ENCODE measurements at regions not wholly inside any gene's neighbourhood (a gene's known extent, or its start where the extent isn't known, plus 50 kb on each side); places are given as distances from the start of the nearest gene placed in this dataset.

DNA sequence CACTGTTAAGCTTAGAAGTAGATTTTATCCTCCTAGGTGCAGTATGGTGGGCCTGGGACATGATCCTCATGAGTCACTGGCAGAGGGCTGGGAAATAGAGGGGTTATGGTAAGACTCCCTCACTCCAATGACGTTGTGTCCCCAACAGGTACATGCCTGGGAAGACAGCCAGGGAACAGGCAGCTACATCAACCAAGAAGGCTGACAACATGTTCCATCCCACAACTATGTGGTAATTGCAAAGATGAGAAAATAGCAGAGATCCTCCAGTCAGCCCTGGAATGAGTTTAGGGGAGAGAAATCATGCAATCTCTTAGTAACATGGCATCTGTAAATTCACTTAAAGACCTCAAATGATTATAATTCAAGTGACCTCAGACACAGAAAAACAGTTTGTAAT is 114.4 kb upstream of the LIFR start:
- H3K4me1 Mint-ChIP-seq = no peaks in the 10 kb centered on the region
- intact Hi-C loops (cut with micrococcal nuclease) = no loop called here
- Histone ChIP-seq H3K4me2 (replicated peaks; ENCODE audit: low read depth, low read length, poor library complexity, severe bottlenecking) (no peak overlapping the region), H3K27me3 (replicated peaks in 1 of 4; ENCODE audit: control extremely low read depth in 1 of 4, control insufficient read depth in 3 of 4, insufficient read depth in 4 of 4, low read length in 3 of 4) (no peaks in the 10 kb centered on the region), H3K79me2 (ENCODE audit: control insufficient read depth, insufficient read depth, low read length) (no peaks in the 10 kb centered on the region), H3K27ac (ENCODE audit: low read length in 2 of 2) (no peak overlapping the region), H3K36me3 (replicated peaks in 1 of 2; ENCODE audit: control extremely low read depth in 1 of 2, control insufficient read depth in 1 of 2, extremely low read depth in 1 of 2, insufficient read depth in 2 of 2, low read length in 1 of 2) (no peaks in the 10 kb centered on the region), H2AFZ (ENCODE audit: insufficient read depth, low read depth, low read length, poor library complexity, severe bottlenecking) (no peak overlapping the region), H3K4me3 (ENCODE audit: control extremely low read depth in 1 of 5, extremely low read depth in 1 of 5, insufficient read depth in 1 of 5, low read depth in 2 of 5, low read length in 4 of 5) (no peak overlapping the region), H3K9me3 (ENCODE audit: control extremely low read depth in 1 of 3, control insufficient read depth in 2 of 3, insufficient read depth in 1 of 3, low read length in 2 of 3) (no peaks in the 10 kb centered on the region), H3K9ac (ENCODE audit: low read length) (no peak overlapping the region), H4K20me1 (ENCODE audit: control insufficient read depth, insufficient read depth, low read length, poor library complexity, severe bottlenecking) (no peaks in the 10 kb centered on the region), H3K4me1 (ENCODE audit: control insufficient read depth in 2 of 2, insufficient read depth in 2 of 2, low read length in 2 of 2) (no peaks in the 10 kb centered on the region)
- H3K9me3 Mint-ChIP-seq (ENCODE audit: insufficient read depth) = no peaks in the 10 kb centered on the region
- TF ChIP-seq, protein P1, sequence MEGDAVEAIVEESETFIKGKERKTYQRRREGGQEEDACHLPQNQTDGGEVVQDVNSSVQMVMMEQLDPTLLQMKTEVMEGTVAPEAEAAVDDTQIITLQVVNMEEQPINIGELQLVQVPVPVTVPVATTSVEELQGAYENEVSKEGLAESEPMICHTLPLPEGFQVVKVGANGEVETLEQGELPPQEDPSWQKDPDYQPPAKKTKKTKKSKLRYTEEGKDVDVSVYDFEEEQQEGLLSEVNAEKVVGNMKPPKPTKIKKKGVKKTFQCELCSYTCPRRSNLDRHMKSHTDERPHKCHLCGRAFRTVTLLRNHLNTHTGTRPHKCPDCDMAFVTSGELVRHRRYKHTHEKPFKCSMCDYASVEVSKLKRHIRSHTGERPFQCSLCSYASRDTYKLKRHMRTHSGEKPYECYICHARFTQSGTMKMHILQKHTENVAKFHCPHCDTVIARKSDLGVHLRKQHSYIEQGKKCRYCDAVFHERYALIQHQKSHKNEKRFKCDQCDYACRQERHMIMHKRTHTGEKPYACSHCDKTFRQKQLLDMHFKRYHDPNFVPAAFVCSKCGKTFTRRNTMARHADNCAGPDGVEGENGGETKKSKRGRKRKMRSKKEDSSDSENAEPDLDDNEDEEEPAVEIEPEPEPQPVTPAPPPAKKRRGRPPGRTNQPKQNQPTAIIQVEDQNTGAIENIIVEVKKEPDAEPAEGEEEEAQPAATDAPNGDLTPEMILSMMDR (IDR thresholded peaks at IDR 0.05) = no peak
- TF ChIP-seq EZH2 (IDR thresholded peaks at IDR 0.05; ENCODE audit: borderline replicate concordance, insufficient read depth, low read depth, low read length, poor library complexity, severe bottlenecking) = no peak
- ATAC-seq (ENCODE audit: low read depth) (no peak), DNase-seq (no peak)
- no peak overlapping the region for H3K4me3 Mint-ChIP-seq
- ChIA-PET POLR2A (no interaction called here), CTCF (no interaction called here)
- no CpG with 5 or more reads among the region's 1 CpG for WGBS (ENCODE audit: insufficient coverage)
- H3K27me3 Mint-ChIP-seq = peaks cover 2% of the 10 kb centered on the region
- H3K27ac Mint-ChIP-seq = no peak overlapping the region

- no peak overlapping the region for H3K4me3 Mint-ChIP-seq
- H3K27me3 Mint-ChIP-seq = no peaks in the 10 kb centered on the region
- H3K27ac ChIP-seq (ENCODE audit: low read length in 2 of 2) = no peak overlapping the region
- ChIA-PET CTCF (no interaction called here), POLR2A (no interaction called here)
- no peaks in the 10 kb centered on the region for H3K27me3 ChIP-seq (replicated peaks in 1 of 4; ENCODE audit: control extremely low read depth in 1 of 4, control insufficient read depth in 3 of 4, insufficient read depth in 4 of 4, low read length in 3 of 4)
- no peak for ATAC-seq (ENCODE audit: low read depth)
- TF ChIP-seq, protein P1 (IDR thresholded peaks at IDR 0.05) = no peak
- no peak for TF ChIP-seq EZH2 (IDR thresholded peaks at IDR 0.05; ENCODE audit: borderline replicate concordance, insufficient read depth, low read depth, low read length, poor library complexity, severe bottlenecking)
- H3K4me1 Mint-ChIP-seq = no peaks in the 10 kb centered on the region
- no peak for DNase-seq
- H4K20me1 ChIP-seq (ENCODE audit: control insufficient read depth, insufficient read depth, low read length, poor library complexity, severe bottlenecking) = no peaks in the 10 kb centered on the region
- no peaks in the 10 kb centered on the region for H3K36me3 ChIP-seq (replicated peaks in 1 of 2; ENCODE audit: control extremely low read depth in 1 of 2, control insufficient read depth in 1 of 2, extremely low read depth in 1 of 2, insufficient read depth in 2 of 2, low read length in 1 of 2)
- no peak overlapping the region for H3K27ac Mint-ChIP-seq
- intact Hi-C loops (cut with micrococcal nuclease) = no loop called here
- H3K9me3 ChIP-seq (ENCODE audit: control extremely low read depth in 1 of 3, control insufficient read depth in 2 of 3, insufficient read depth in 1 of 3, low read length in 2 of 3) = no peaks in the 10 kb centered on the region
- no peak overlapping the region for H3K9ac ChIP-seq (ENCODE audit: low read length)
- no peaks in the 10 kb centered on the region for H3K79me2 ChIP-seq (ENCODE audit: control insufficient read depth, insufficient read depth, low read length)
- 75% methylated on average over 2 of the region's 5 CpGs for WGBS (ENCODE audit: insufficient coverage)
- no peak overlapping the region for H2AFZ ChIP-seq (ENCODE audit: insufficient read depth, low read depth, low read length, poor library complexity, severe bottlenecking)
- H3K9me3 Mint-ChIP-seq (ENCODE audit: insufficient read depth) = no peaks in the 10 kb centered on the region
- H3K4me1 ChIP-seq (ENCODE audit: control insufficient read depth in 2 of 2, insufficient read depth in 2 of 2, low read length in 2 of 2) = no peaks in the 10 kb centered on the region
- no peak overlapping the region for H3K4me3 ChIP-seq (ENCODE audit: control extremely low read depth in 1 of 5, extremely low read depth in 1 of 5, insufficient read depth in 1 of 5, low read depth in 2 of 5, low read length in 4 of 5)
- H3K4me2 ChIP-seq (replicated peaks; ENCODE audit: low read depth, low read length, poor library complexity, severe bottlenecking) = no peak overlapping the region
Observed at GRCh38 chr5:38672059-38672788, 115.8 kb upstream of the LIFR start.
